Testis (tissue), 2 donors: ENCODE measurements at regions not wholly inside any gene's neighbourhood (a gene's known extent, or its start where the extent isn't known, plus 50 kb on each side); places are given as distances from the start of the nearest gene placed in this dataset.

Experiments
- POLR2A ChIP-seq: fragments of 450-650 bp; IDR thresholded peaks from one replicate; pipeline ENCODE4 v1.6.1; 2017; ENCODE audit warnings: antibody characterized with exemption, mild to moderate bottlenecking, moderate library complexity
- TF ChIP-seq, protein P1 (sequence below), 3 experiments: fragments of 450-650 bp in 2 of 3; fragments of 200-600 bp in 1 of 3; sonication (generic) in 1 of 3; IDR thresholded peaks; one replicate each; pipeline ENCODE4 v1.5.1; 2016 to 2019; ENCODE audit warnings: antibody characterized with exemption in 3 of 3, mild to moderate bottlenecking in 2 of 3, moderate library complexity in 1 of 3

GRCh38 chr7:118472581-118472980 lies 248.1 kb downstream of the ANKRD7 start:
- TF ChIP-seq, protein P1, sequence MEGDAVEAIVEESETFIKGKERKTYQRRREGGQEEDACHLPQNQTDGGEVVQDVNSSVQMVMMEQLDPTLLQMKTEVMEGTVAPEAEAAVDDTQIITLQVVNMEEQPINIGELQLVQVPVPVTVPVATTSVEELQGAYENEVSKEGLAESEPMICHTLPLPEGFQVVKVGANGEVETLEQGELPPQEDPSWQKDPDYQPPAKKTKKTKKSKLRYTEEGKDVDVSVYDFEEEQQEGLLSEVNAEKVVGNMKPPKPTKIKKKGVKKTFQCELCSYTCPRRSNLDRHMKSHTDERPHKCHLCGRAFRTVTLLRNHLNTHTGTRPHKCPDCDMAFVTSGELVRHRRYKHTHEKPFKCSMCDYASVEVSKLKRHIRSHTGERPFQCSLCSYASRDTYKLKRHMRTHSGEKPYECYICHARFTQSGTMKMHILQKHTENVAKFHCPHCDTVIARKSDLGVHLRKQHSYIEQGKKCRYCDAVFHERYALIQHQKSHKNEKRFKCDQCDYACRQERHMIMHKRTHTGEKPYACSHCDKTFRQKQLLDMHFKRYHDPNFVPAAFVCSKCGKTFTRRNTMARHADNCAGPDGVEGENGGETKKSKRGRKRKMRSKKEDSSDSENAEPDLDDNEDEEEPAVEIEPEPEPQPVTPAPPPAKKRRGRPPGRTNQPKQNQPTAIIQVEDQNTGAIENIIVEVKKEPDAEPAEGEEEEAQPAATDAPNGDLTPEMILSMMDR (IDR thresholded peaks at IDR 0.05): no peak
- TF ChIP-seq POLR2A: no peak
